Body of pancreas (tissue), 4 donors: ENCODE measurements at regions not wholly inside any gene's neighbourhood (a gene's known extent, or its start where the extent isn't known, plus 50 kb on each side); places are given as distances from the start of the nearest gene placed in this dataset.
"Not testable (repeated sequence)": the region's sequence is repeated elsewhere in the genome, so short reads cannot be mapped to it uniquely, and the experiment has no call there.

Experiments used
- ATAC-seq: fragments of 150-250 bp; one replicate; pipeline ENCODE4 v1.9.1; 2016
- DNase-seq, 4 donors: peaks; one replicate each; pipeline ENCODE4 v3.0.0-alpha.2; 2019
- H3K27ac ChIP-seq, 4 donors: fragments of 200-600 bp; sonication (generic); 1 replicate in 3 of 4; 2 replicates in 1 of 4; pipeline versions ENCODE4 v1.5.1 to v1.6.1; 2016 to 2019; ENCODE audit warnings: mild to moderate bottlenecking in 1 of 4, mixed read lengths in 1 of 4, moderate library complexity in 1 of 4
- H3K27me3 ChIP-seq, 2 donors: fragments of 200-600 bp; sonication (generic); one replicate each; pipeline ENCODE4 v1.6.0; 2016; ENCODE audit warnings: mild to moderate bottlenecking in 1 of 2
- H3K36me3 ChIP-seq, 2 donors: fragments of 200-600 bp; sonication (generic); replicated peaks in 1 of 2; 2 replicates each; pipeline ENCODE4 v1.5.1; 2016; ENCODE audit warnings: low read depth in 2 of 2; ENCODE audit not compliant: insufficient read depth in 1 of 2
- H3K4me1 ChIP-seq: fragments of 200-600 bp; sonication (generic); one replicate; pipeline ENCODE4 v1.6.0; 2016
- H3K4me3 ChIP-seq, 2 donors: fragments of 200-600 bp; sonication (generic); 1 replicate in 1 of 2; 2 replicates in 1 of 2; pipeline ENCODE4 v1.5.1; 2016 to 2019
- H3K9me3 ChIP-seq, 3 donors: fragments of 200-600 bp; sonication (generic); 1 replicate in 2 of 3; 2 replicates in 1 of 3; pipeline ENCODE4 v1.5.1; 2016
- POLR2A ChIP-seq, 3 donors: fragments of 450-650 bp; IDR thresholded peaks; one replicate each; pipeline ENCODE4 v1.6.1; 2016; ENCODE audit warnings: antibody characterized with exemption in 3 of 3, mild to moderate bottlenecking in 2 of 3
- WGBS, 2 donors: methylation state at CpG; one replicate each; pipeline ENCODE4 v1.1.5; 2017; 5-methylcytosine and 5-hydroxymethylcytosine counted together
- intact Hi-C: fragments of 100-400 bp; cut with DNase I; formaldehyde crosslinking; loops from one replicate; pipeline ENCODE4 v1.15.1; 2023
- TF ChIP-seq, protein P1 (sequence below), 7 experiments: fragments of 450-650 bp in 4 of 7; fragments of 200-600 bp in 3 of 7; sonication (generic) in 3 of 7; IDR thresholded peaks; one replicate each; pipeline ENCODE4 v1.5.1; 2016 to 2019; ENCODE audit warnings: antibody characterized with exemption in 7 of 7

DNA sequence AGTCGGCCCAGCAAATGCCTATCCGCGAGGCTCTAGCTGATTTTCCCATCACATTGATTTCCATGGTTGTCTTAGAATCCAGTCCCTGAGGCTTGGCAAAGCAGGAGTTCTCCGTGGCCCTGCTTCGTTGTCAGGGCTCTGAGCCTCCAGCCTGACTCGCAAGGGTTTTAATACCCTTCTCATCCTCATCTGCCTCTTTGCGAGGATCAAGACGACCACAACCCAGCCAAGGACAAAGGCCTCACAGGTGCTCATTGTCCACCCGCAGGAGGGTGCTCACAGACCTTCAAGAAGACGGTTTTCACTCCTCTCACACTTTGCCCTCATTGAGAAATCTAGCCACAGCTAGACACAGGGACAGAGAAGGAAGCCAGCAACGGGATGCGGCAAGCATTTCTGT, 610.8 kb downstream of the KCNJ18 start:
- TF ChIP-seq, protein P1, sequence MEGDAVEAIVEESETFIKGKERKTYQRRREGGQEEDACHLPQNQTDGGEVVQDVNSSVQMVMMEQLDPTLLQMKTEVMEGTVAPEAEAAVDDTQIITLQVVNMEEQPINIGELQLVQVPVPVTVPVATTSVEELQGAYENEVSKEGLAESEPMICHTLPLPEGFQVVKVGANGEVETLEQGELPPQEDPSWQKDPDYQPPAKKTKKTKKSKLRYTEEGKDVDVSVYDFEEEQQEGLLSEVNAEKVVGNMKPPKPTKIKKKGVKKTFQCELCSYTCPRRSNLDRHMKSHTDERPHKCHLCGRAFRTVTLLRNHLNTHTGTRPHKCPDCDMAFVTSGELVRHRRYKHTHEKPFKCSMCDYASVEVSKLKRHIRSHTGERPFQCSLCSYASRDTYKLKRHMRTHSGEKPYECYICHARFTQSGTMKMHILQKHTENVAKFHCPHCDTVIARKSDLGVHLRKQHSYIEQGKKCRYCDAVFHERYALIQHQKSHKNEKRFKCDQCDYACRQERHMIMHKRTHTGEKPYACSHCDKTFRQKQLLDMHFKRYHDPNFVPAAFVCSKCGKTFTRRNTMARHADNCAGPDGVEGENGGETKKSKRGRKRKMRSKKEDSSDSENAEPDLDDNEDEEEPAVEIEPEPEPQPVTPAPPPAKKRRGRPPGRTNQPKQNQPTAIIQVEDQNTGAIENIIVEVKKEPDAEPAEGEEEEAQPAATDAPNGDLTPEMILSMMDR (IDR thresholded peaks at IDR 0.05): no peak
- TF ChIP-seq POLR2A (IDR thresholded peaks at IDR 0.05): no peak
- Histone ChIP-seq H3K9me3 (no peaks in the 10 kb centered on the region), H3K4me1 (no peaks in the 10 kb centered on the region), H3K4me3 (no peak overlapping the region), H3K27ac (no peak overlapping the region), H3K27me3 (no peaks in the 10 kb centered on the region), H3K36me3 (no peaks in the 10 kb centered on the region)
- intact Hi-C loops: no loop called here
- 58 to 60% methylated on average over 10 to 12 of the region's 12 CpGs for WGBS, 2 donors
- DNase-seq (no peak), ATAC-seq (no peak)

DNA sequence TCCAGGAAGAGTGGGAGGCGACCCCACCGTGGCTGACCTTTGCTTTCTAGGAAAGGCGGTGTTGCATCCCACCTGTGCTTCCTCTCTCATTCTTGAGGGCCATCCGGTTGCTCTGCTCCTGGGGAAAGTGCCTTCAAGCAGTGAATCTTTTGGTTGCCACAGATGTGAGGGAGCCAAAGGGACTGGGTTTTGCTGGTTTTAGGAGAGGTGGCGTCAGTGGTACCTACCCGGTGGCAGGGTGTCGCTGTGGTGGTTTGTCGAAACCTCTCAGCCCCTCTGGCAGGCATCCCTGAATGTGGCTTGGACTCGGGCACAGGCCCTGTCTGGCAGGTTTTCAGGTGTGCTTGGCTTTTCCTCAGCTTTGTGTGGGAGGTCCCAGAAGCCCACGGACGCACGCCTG, 611.5 kb downstream of the KCNJ18 start:
- 75 to 77% methylated on average over 12 of the region's 12 CpGs for WGBS, 2 donors
- ATAC-seq: no peak
- no peak for DNase-seq

DNA sequence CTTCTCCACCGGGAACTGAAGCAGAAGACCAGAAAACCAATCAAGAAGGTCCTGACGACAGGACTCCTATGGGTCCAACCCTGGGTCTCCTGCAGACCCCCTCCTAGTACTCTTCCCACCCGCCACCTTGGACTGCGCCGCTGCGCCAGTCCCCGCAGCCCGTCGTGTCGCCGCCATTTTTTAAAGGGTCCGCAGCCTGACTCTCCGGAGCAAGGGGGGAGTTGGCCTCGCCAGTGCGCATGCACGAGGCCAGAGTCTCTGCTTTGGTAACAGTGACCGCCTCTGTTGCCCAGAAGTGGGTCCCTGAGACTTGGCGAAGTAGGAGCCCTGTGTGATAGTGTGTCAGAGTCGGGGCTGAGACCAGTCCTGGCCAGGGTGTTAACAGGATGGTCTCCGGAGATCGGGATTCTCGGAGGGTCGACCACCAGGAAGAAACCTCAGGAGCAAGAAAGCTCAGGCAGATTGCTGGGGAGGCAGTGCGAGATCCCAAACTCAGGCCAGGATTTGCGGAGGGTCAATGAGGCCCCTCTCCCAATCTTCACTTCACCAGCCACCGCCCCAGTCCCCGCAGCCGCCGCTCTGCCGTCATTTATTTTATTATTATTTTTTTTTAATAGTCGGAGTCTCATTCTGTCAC, 612.5 kb downstream of the KCNJ18 start:
- Histone ChIP-seq H3K4me1 (no peaks in the 10 kb centered on the region), H3K36me3 (no peaks in the 10 kb centered on the region), H3K27ac (no peak overlapping the region), H3K4me3 (no peak overlapping the region), H3K27me3 (no peaks in the 10 kb centered on the region), H3K9me3 (no peaks in the 10 kb centered on the region)
- no peak for ATAC-seq
- no peak for DNase-seq
- TF ChIP-seq POLR2A (IDR thresholded peaks at IDR 0.05): no peak
- TF ChIP-seq, protein P1 (IDR thresholded peaks at IDR 0.05): no peak
- WGBS, 2 donors: 79 to 80% methylated on average over 30 to 31 of the region's 31 CpGs
- intact Hi-C loops: no loop called here

More for the DNA sequence above, 611.5 kb downstream of the KCNJ18 start:
- no peak for TF ChIP-seq POLR2A (IDR thresholded peaks at IDR 0.05)
- TF ChIP-seq, protein P1 (IDR thresholded peaks at IDR 0.05): no peak
- intact Hi-C loops: no loop called here
- Histone ChIP-seq H3K27ac (no peak overlapping the region), H3K4me3 (no peak overlapping the region), H3K27me3 (no peaks in the 10 kb centered on the region), H3K4me1 (no peaks in the 10 kb centered on the region), H3K9me3 (no peaks in the 10 kb centered on the region), H3K36me3 (no peaks in the 10 kb centered on the region)

DNA sequence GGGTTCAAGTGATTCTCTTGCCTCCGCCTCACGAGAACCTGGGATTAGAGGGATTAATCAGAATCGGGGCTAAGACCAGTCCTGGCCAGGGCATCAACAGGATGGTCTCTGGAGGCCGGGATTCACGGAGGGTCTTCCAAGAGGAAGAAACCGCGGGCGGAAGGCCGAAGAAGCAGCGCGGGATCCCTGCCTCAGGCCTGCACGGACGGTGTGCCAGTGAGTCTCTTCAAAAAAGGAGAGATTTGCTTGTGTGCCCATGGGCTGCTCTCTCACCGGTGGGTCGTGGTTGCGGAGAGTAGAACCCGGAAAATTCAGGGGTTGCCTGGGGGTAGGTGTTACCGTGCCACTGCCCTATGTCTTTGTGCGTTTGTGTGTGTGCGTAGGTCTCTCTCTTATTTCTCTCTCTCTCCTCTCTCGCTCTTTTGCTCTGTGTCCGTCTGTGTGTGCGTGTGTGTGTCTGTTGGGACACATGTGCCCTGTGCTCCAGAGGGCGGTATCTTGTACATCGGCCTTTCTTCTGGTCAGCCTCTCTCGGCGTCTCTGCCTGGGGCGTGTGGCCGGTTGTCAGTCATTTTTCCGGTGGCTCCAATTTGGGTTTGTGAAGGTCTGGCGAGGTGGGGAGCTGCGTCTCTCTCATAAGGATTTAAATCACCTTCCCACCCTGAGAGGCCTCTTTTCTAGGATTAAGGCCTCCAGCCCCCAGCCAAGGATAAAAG, 613.2 kb downstream of the KCNJ18 start:
- H3K27me3 ChIP-seq: no peaks in the 10 kb centered on the region
- TF ChIP-seq POLR2A (IDR thresholded peaks at IDR 0.05): no peak
- TF ChIP-seq, protein P1 (IDR thresholded peaks at IDR 0.05): no peak
- DNase-seq (no peak), ATAC-seq (no peak)
- 73 to 81% methylated on average over 29 to 32 of the region's 32 CpGs for WGBS, 2 donors
- H3K36me3 ChIP-seq: no peaks in the 10 kb centered on the region
- intact Hi-C loops: no loop called here
- H3K4me3 ChIP-seq: no peak overlapping the region
- H3K27ac ChIP-seq: no peak overlapping the region
- no peaks in the 10 kb centered on the region for H3K9me3 ChIP-seq
- no peaks in the 10 kb centered on the region for H3K4me1 ChIP-seq

DNA sequence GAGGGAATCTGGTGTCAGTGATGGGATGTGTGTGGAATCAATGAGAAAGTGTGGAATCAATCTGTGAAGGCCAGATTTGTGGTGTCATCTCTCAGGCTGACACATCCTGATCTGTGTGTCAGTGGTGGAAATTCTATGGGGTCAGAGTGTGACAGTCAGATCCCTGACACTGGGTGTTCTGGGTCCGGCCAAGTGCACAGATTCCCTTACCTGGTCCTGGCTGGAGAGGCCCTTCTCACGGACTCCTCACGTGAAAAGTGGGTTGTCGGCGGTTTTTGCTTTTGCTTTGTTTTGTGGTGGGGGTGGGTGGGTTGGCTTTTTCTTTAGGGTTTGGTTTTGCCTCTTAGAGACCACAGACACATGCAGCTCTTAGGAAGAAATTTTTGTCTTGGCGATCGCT, 618.0 kb downstream of the KCNJ18 start:
- H3K27ac ChIP-seq, DNase-seq, H3K9me3 ChIP-seq, H3K36me3 ChIP-seq, ATAC-seq, H3K27me3 ChIP-seq, intact Hi-C loops, H3K4me1 ChIP-seq, H3K4me3 ChIP-seq: not testable (repeated sequence)
- WGBS, 2 donors: 55 to 67% methylated on average over 6 to 7 of the region's 7 CpGs
